WTC11 (cell line): ENCODE measurements at regions not wholly inside any gene's neighbourhood (a gene's known extent, or its start where the extent isn't known, plus 50 kb on each side); places are given as distances from the start of the nearest gene placed in this dataset.

Source experiments
- ATAC-seq: fragments of 200-7000 bp; cut with Tn5 transposase; 2 replicates; pipeline ENCODE4 v1.10.0; 2021; ENCODE audit warnings: mild to moderate bottlenecking, moderate library complexity
- CTCF ChIA-PET: fragments of 300-600 bp; sonication (Branson Sonifier 250); formaldehyde crosslinking; loops from one replicate; lab custom pipeline; 2021; ENCODE audit warnings: antibody characterized with exemption; lab: Charles Lee
- POLR2A ChIA-PET: fragments of 350-600 bp; sonication (Branson Sonifier 250); formaldehyde crosslinking; loops from one replicate; lab custom pipeline; 2021; ENCODE audit warnings: antibody characterized with exemption; lab: Charles Lee
- DNase-seq: peaks from one replicate; pipeline ENCODE4 v3.0.0; 2021; ENCODE audit warnings: low spot score
- H3K27ac Mint-ChIP-seq: 2 replicates; pipeline ENCODE4 v1.8.0; 2021; ENCODE audit warnings: mixed read lengths
- H3K27me3 Mint-ChIP-seq: 2 replicates; pipeline ENCODE4 v1.8.0; 2021; ENCODE audit warnings: low read depth, mild to moderate bottlenecking, moderate library complexity, mixed read lengths
- H3K36me3 Mint-ChIP-seq: 2 replicates; pipeline ENCODE4 v1.8.0; 2021; ENCODE audit warnings: mixed read lengths
- H3K4me1 Mint-ChIP-seq: 2 replicates; pipeline ENCODE4 v1.8.0; 2022; ENCODE audit warnings: mixed read lengths
- H3K4me3 Mint-ChIP-seq: 2 replicates; pipeline ENCODE4 v1.8.0; 2021; ENCODE audit warnings: mild to moderate bottlenecking, moderate library complexity, mixed read lengths
- H3K9me3 Mint-ChIP-seq: 2 replicates; pipeline ENCODE4 v1.8.0; 2021; ENCODE audit warnings: mixed read lengths
- CBFB ChIP-seq: sonication (generic); formaldehyde crosslinking; IDR thresholded peaks from 2 replicates; pipeline ENCODE4 v1.8.1; 2022; ENCODE audit warnings: mild to moderate bottlenecking, low read depth, missing genetic modification reagents
- E2F1 ChIP-seq: sonication (generic); formaldehyde crosslinking; IDR thresholded peaks from 2 replicates; pipeline ENCODE4 v1.8.0; 2022; ENCODE audit warnings: mild to moderate bottlenecking, missing genetic modification reagents
- E2F4 ChIP-seq: sonication (generic); formaldehyde crosslinking; IDR thresholded peaks from 2 replicates; pipeline ENCODE4 v1.8.1; 2022; ENCODE audit warnings: low read depth, mild to moderate bottlenecking, moderate library complexity, missing genetic modification reagents, borderline replicate concordance
- ELF4 ChIP-seq: sonication (generic); formaldehyde crosslinking; IDR thresholded peaks from 2 replicates; pipeline ENCODE4 v1.8.1; 2022; ENCODE audit warnings: low read depth, mild to moderate bottlenecking, moderate library complexity, missing genetic modification reagents
- FOXJ3 ChIP-seq: sonication (generic); formaldehyde crosslinking; IDR thresholded peaks from 2 replicates; pipeline ENCODE4 v1.9.0; 2021; ENCODE audit warnings: missing genetic modification reagents, mild to moderate bottlenecking, borderline replicate concordance
- HMGA2 ChIP-seq: fragments of 250-450 bp; sonication (Bioruptor Pico); IDR thresholded peaks from 2 replicates; pipeline ENCODE4 v1.4.0; 2021; ENCODE audit warnings: mild to moderate bottlenecking, moderate library complexity
- IRF1 ChIP-seq: sonication (generic); formaldehyde crosslinking; IDR thresholded peaks from 2 replicates; pipeline ENCODE4 v1.8.0; 2023; ENCODE audit warnings: missing genetic modification reagents
- JUN ChIP-seq: sonication (generic); formaldehyde crosslinking; IDR thresholded peaks from 2 replicates; pipeline ENCODE4 v1.8.0; 2023; ENCODE audit warnings: mild to moderate bottlenecking, missing genetic modification reagents
- KAT7 ChIP-seq: sonication (generic); formaldehyde crosslinking; IDR thresholded peaks from 2 replicates; pipeline ENCODE4 v1.8.1; 2023; ENCODE audit warnings: missing genetic modification reagents, mild to moderate bottlenecking, borderline replicate concordance
- NR1H2 ChIP-seq: sonication (generic); formaldehyde crosslinking; IDR thresholded peaks from 2 replicates; pipeline ENCODE4 v1.9.0; 2021; ENCODE audit warnings: mild to moderate bottlenecking, moderate library complexity, missing genetic modification reagents
- RORB ChIP-seq: fragments of 250-450 bp; sonication (Bioruptor Pico); IDR thresholded peaks from 2 replicates; pipeline ENCODE4 v1.9.0; 2021; ENCODE audit warnings: mild to moderate bottlenecking
- ZBTB43 ChIP-seq: sonication (generic); formaldehyde crosslinking; IDR thresholded peaks from 2 replicates; pipeline ENCODE4 v1.8.1; 2023; ENCODE audit warnings: mild to moderate bottlenecking, missing genetic modification reagents
- ZNF232 ChIP-seq: sonication (generic); formaldehyde crosslinking; IDR thresholded peaks from 2 replicates; pipeline ENCODE4 v1.8.0; 2022; ENCODE audit warnings: mild to moderate bottlenecking, missing genetic modification reagents
- ZNF317 ChIP-seq: sonication (generic); formaldehyde crosslinking; IDR thresholded peaks from 2 replicates; pipeline ENCODE4 v1.8.1; 2023; ENCODE audit warnings: low read depth, mild to moderate bottlenecking, moderate library complexity, missing genetic modification reagents, borderline replicate concordance
- ZNF396 ChIP-seq: fragments of 250-450 bp; sonication (Bioruptor Pico); IDR thresholded peaks from 2 replicates; pipeline ENCODE4 v1.8.0; 2021; ENCODE audit warnings: mild to moderate bottlenecking, moderate library complexity, borderline replicate concordance

- H3K4me3 Mint-ChIP-seq, result no peak overlapping the region
- POLR2A ChIA-PET, result no interaction called here
- ATAC-seq (no peak), DNase-seq (no peak)
- H3K27me3 Mint-ChIP-seq, result peaks cover 31% of the 10 kb centered on the region
- CTCF ChIA-PET, result interaction anchor here (0.7 to 3.1 kb wide), 11 partner anchors 9 to 307 kb away, joined by 3 to 28 read pairs (median 5); partner anchors contain the start of gene FGF19
- no peak for TF ChIP-seq JUN (CRISPR knock-in tag)
- TF ChIP-seq E2F4 (CRISPR knock-in tag), result no peak
- no peaks in the 10 kb centered on the region for H3K9me3 Mint-ChIP-seq
- no peaks in the 10 kb centered on the region for H3K36me3 Mint-ChIP-seq
- H3K4me1 Mint-ChIP-seq, result peaks cover 40% of the 10 kb centered on the region
- H3K27ac Mint-ChIP-seq, result no peak overlapping the region
Observed at GRCh38 chr11:69890476-69890875, 71.3 kb upstream of the FGF3 start.

- CTCF ChIA-PET, result interaction anchor here (1.1 to 2.8 kb wide), 7 partner anchors 10 to 305 kb away, joined by 3 to 74 read pairs (median 5); no protein-coding TSS in a partner anchor
- TF ChIP-seq ZNF396 (no peak), CBFB (CRISPR knock-in tag) (no peak), E2F1 (CRISPR knock-in tag) (no peak), NR1H2 (no peak), ZBTB43 (no peak), ELF4 (CRISPR knock-in tag) (no peak), HMGA2 (CRISPR knock-in tag) (no peak), RORB (CRISPR knock-in tag) (no peak), ZNF232 (no peak), E2F4 (CRISPR knock-in tag) (no peak), ZNF317 (CRISPR knock-in tag) (no peak), IRF1 (no peak), KAT7 (CRISPR knock-in tag) (no peak), FOXJ3 (CRISPR knock-in tag) (no peak)
- no peak for ATAC-seq
Observed at GRCh38 chr11:69891421-69892236, 72.4 kb upstream of the FGF3 start.

More at GRCh38 chr11:69891421-69892236, 72.4 kb upstream of the FGF3 start:
- Mint-ChIP-seq H3K4me1 (peaks cover 40% of the 10 kb centered on the region), H3K9me3 (no peaks in the 10 kb centered on the region), H3K4me3 (no peak overlapping the region), H3K27ac (no peak overlapping the region), H3K36me3 (no peaks in the 10 kb centered on the region), H3K27me3 (peaks cover 31% of the 10 kb centered on the region)
- no peak for DNase-seq
- POLR2A ChIA-PET, result no interaction called here
